GM23338 (cell line): ENCODE measurements at regions not wholly inside any gene's neighbourhood (a gene's known extent, or its start where the extent isn't known, plus 50 kb on each side); places are given as distances from the start of the nearest gene placed in this dataset.

Experiments
- ATAC-seq: fragments of 200-7000 bp; cut with Tn5 transposase; 3 replicates; pipeline ENCODE4 v1.9.1; 2020
- DNase-seq: peaks from one replicate; pipeline ENCODE4 v3.0.0-alpha.2; 2015; ENCODE audit warnings: low spot score
- H2AFZ ChIP-seq: fragments of 200-600 bp; sonication (generic); 2 replicates; pipeline ENCODE4 v1.8.0; 2016; ENCODE audit warnings: antibody characterized with exemption, mild to moderate bottlenecking, moderate library complexity
- H3F3A ChIP-seq: fragments of 200-600 bp; sonication (generic); replicated peaks from 2 replicates; pipeline ENCODE4 v1.8.0; 2017; ENCODE audit warnings: antibody characterized with exemption, mixed run types, low read depth
- H3K27ac ChIP-seq: fragments of 200-600 bp; sonication (generic); 2 replicates; pipeline ENCODE4 v1.6.1; 2016; ENCODE audit warnings: low read depth
- H3K27me3 ChIP-seq: fragments of 200-600 bp; sonication (generic); 2 replicates; pipeline ENCODE4 v1.8.0; 2016; ENCODE audit warnings: mild to moderate bottlenecking, mixed run types, moderate library complexity; ENCODE audit not compliant: insufficient read depth
- H3K36me3 ChIP-seq: fragments of 200-600 bp; sonication (generic); 2 replicates; pipeline ENCODE4 v1.8.0; 2016; ENCODE audit warnings: mild to moderate bottlenecking; ENCODE audit not compliant: insufficient read depth
- H3K4me1 ChIP-seq: fragments of 200-600 bp; sonication (generic); 2 replicates; pipeline ENCODE4 v1.8.0; 2016; ENCODE audit warnings: mild to moderate bottlenecking, moderate library complexity; ENCODE audit not compliant: insufficient read depth
- H3K4me2 ChIP-seq: fragments of 200-600 bp; sonication (generic); 2 replicates; pipeline ENCODE4 v1.7.1; 2017; ENCODE audit warnings: mixed run types
- H3K4me3 ChIP-seq: fragments of 200-600 bp; sonication (generic); 2 replicates; pipeline ENCODE4 v1.6.1; 2016; ENCODE audit warnings: mixed run types
- H3K79me2 ChIP-seq: fragments of 200-600 bp; sonication (generic); replicated peaks from 2 replicates; pipeline ENCODE4 v1.8.0; 2017; ENCODE audit warnings: mild to moderate bottlenecking; ENCODE audit not compliant: insufficient read depth
- H3K9me2 ChIP-seq: fragments of 200-600 bp; sonication (generic); 2 replicates; pipeline ENCODE4 v1.8.0; 2017; ENCODE audit not compliant: insufficient read depth
- H4K20me1 ChIP-seq: fragments of 200-600 bp; sonication (generic); replicated peaks from 2 replicates; pipeline ENCODE4 v1.8.0; 2017; ENCODE audit warnings: mild to moderate bottlenecking; ENCODE audit not compliant: insufficient read depth
- H3K27ac Mint-ChIP-seq: 2 replicates; pipeline ENCODE4 v1.8.0; 2020; ENCODE audit warnings: inconsistent platforms, mild to moderate bottlenecking, moderate library complexity, mixed read lengths
- H3K27me3 Mint-ChIP-seq: 3 replicates; pipeline ENCODE4 v1.8.0; 2022; ENCODE audit warnings: low read depth, mild to moderate bottlenecking, moderate library complexity, mixed read lengths, inconsistent platforms; ENCODE audit not compliant: insufficient read depth, poor library complexity
- H3K36me3 Mint-ChIP-seq: 3 replicates; pipeline ENCODE4 v1.8.0; 2021; ENCODE audit warnings: low read depth, mild to moderate bottlenecking, inconsistent platforms, moderate library complexity, mixed read lengths
- H3K4me1 Mint-ChIP-seq: 3 replicates; pipeline ENCODE4 v1.8.0; 2020; ENCODE audit warnings: mild to moderate bottlenecking, inconsistent platforms, mixed read lengths
- H3K4me3 Mint-ChIP-seq: 3 replicates; pipeline ENCODE4 v1.8.0; 2021; ENCODE audit warnings: moderate library complexity, mild to moderate bottlenecking, inconsistent platforms, mixed read lengths
- H3K9me3 Mint-ChIP-seq: 3 replicates; pipeline ENCODE4 v1.8.0; 2020; ENCODE audit warnings: moderate library complexity, mild to moderate bottlenecking, inconsistent platforms, mixed read lengths
- CREB1 ChIP-seq: fragments of 250-450 bp; sonication (Bioruptor Pico); IDR thresholded peaks from 2 replicates; pipeline ENCODE4 v1.5.0; 2020; ENCODE audit warnings: low read depth, mild to moderate bottlenecking, moderate library complexity
- CTCF ChIP-seq, 2 experiments: fragments of 200-600 bp in 1 of 2; sonication (generic) in 1 of 2; conservative IDR thresholded peaks; 2 replicates each; pipeline versions ENCODE4 v1.5.1 to v1.6.1; 2016 to 2017; ENCODE audit warnings: antibody characterized with exemption in 2 of 2, low read depth in 2 of 2, mild to moderate bottlenecking in 2 of 2, moderate library complexity in 1 of 2
- EZH2 ChIP-seq: fragments of 200-600 bp; sonication (generic); IDR thresholded peaks from one replicate; pipeline ENCODE4 v1.8.0; 2017; ENCODE audit warnings: antibody characterized with exemption, mild to moderate bottlenecking, low read depth; ENCODE audit not compliant: unreplicated experiment
- EZH2phosphoT487 ChIP-seq: fragments of 200-600 bp; sonication (generic); IDR thresholded peaks from one replicate; pipeline ENCODE4 v1.8.1; 2018; ENCODE audit warnings: antibody characterized with exemption; ENCODE audit not compliant: unreplicated experiment
- NANOG ChIP-seq: IDR thresholded peaks from 2 replicates; pipeline ENCODE4 v1.6.1; 2016; ENCODE audit warnings: antibody characterized with exemption, borderline replicate concordance
- POLR2AphosphoS5 ChIP-seq: IDR thresholded peaks from 2 replicates; pipeline ENCODE4 v1.6.1; 2016; ENCODE audit warnings: antibody characterized with exemption, low read depth
- REST ChIP-seq: IDR thresholded peaks from one replicate; pipeline ENCODE4 v1.6.1; 2018; ENCODE audit warnings: antibody characterized with exemption; ENCODE audit not compliant: unreplicated experiment
- STAT1 ChIP-seq: IDR thresholded peaks from one replicate; pipeline ENCODE4 v1.6.1; 2016; ENCODE audit warnings: antibody characterized with exemption; ENCODE audit not compliant: unreplicated experiment
- ZNF331 ChIP-seq: fragments of 250-450 bp; sonication (Bioruptor Pico); IDR thresholded peaks from 2 replicates; pipeline ENCODE4 v1.5.0; 2020; ENCODE audit warnings: low read depth, mild to moderate bottlenecking, moderate library complexity
- ZNF462 ChIP-seq: fragments of 250-450 bp; sonication (Bioruptor Pico); IDR thresholded peaks from 2 replicates; pipeline ENCODE4 v1.5.0; 2020; ENCODE audit warnings: mild to moderate bottlenecking, moderate library complexity

GRCh38 chr12:97259098-97259497 is 203.5 kb upstream of the RMST start:
- H3K9me2 ChIP-seq = no peaks in the 10 kb centered on the region
- H2AFZ ChIP-seq = no peak overlapping the region
- H4K20me1 ChIP-seq = no peaks in the 10 kb centered on the region
- Mint-ChIP-seq H3K4me1 (peaks cover 9% of the 10 kb centered on the region; the same call in 2 of the 3 replicates), H3K27me3 (no peaks in the 10 kb centered on the region), H3K4me3 (no peak overlapping the region), H3K36me3 (no peaks in the 10 kb centered on the region), H3K9me3 (no peaks in the 10 kb centered on the region), H3K27ac (no peak overlapping the region)
- H3K36me3 ChIP-seq = no peaks in the 10 kb centered on the region
- no peaks in the 10 kb centered on the region for H3K79me2 ChIP-seq
- no peak overlapping the region for H3K4me3 ChIP-seq
- DNase-seq (no peak), ATAC-seq (no peak)
- no peak overlapping the region for H3K4me2 ChIP-seq
- H3K4me1 ChIP-seq = peaks cover 9% of the 10 kb centered on the region
- H3F3A ChIP-seq = no peaks in the 10 kb centered on the region
- no peaks in the 10 kb centered on the region for H3K27me3 ChIP-seq
- TF ChIP-seq REST = no peak
- no peak for TF ChIP-seq EZH2
- TF ChIP-seq ZNF462 (CRISPR knock-in tag) = no peak
- no peak for TF ChIP-seq CREB1
- no peak for TF ChIP-seq POLR2AphosphoS5
- no peak for TF ChIP-seq EZH2phosphoT487
- no peak for TF ChIP-seq ZNF331
- TF ChIP-seq STAT1 = no peak
- TF ChIP-seq NANOG = no peak
- TF ChIP-seq CTCF (conservative IDR thresholded peaks at IDR 0.05; ENCODE audit: low read depth in 2 of 2) = no peak
- H3K27ac ChIP-seq = no peak overlapping the region
